WTC11 (cell line): ENCODE measurements at regions not wholly inside any gene's neighbourhood (a gene's known extent, or its start where the extent isn't known, plus 50 kb on each side); places are given as distances from the start of the nearest gene placed in this dataset.
A peak's percentile ranks its signal among the peaks of the same experiment; 100 is the strongest.

Experiments used
- ATAC-seq: fragments of 200-7000 bp; cut with Tn5 transposase; 2 replicates; pipeline ENCODE4 v1.10.0; 2021; ENCODE audit warnings: mild to moderate bottlenecking, moderate library complexity
- CTCF ChIA-PET: fragments of 300-600 bp; sonication (Branson Sonifier 250); formaldehyde crosslinking; loops from one replicate; lab custom pipeline; 2021; ENCODE audit warnings: antibody characterized with exemption; lab: Charles Lee
- POLR2A ChIA-PET: fragments of 350-600 bp; sonication (Branson Sonifier 250); formaldehyde crosslinking; loops from one replicate; lab custom pipeline; 2021; ENCODE audit warnings: antibody characterized with exemption; lab: Charles Lee
- DNase-seq: peaks from one replicate; pipeline ENCODE4 v3.0.0; 2021; ENCODE audit warnings: low spot score
- H3K27ac Mint-ChIP-seq: 2 replicates; pipeline ENCODE4 v1.8.0; 2021; ENCODE audit warnings: mixed read lengths
- H3K27me3 Mint-ChIP-seq: 2 replicates; pipeline ENCODE4 v1.8.0; 2021; ENCODE audit warnings: low read depth, mild to moderate bottlenecking, moderate library complexity, mixed read lengths
- H3K36me3 Mint-ChIP-seq: 2 replicates; pipeline ENCODE4 v1.8.0; 2021; ENCODE audit warnings: mixed read lengths
- H3K4me1 Mint-ChIP-seq: 2 replicates; pipeline ENCODE4 v1.8.0; 2022; ENCODE audit warnings: mixed read lengths
- H3K4me3 Mint-ChIP-seq: 2 replicates; pipeline ENCODE4 v1.8.0; 2021; ENCODE audit warnings: mild to moderate bottlenecking, moderate library complexity, mixed read lengths
- H3K9me3 Mint-ChIP-seq: 2 replicates; pipeline ENCODE4 v1.8.0; 2021; ENCODE audit warnings: mixed read lengths
- ETV6 ChIP-seq: sonication (generic); formaldehyde crosslinking; IDR thresholded peaks from 2 replicates; pipeline ENCODE4 v1.8.1; 2022; ENCODE audit warnings: mild to moderate bottlenecking, missing genetic modification reagents
- NR3C1 ChIP-seq: sonication (generic); formaldehyde crosslinking; conservative IDR thresholded peaks from 2 replicates; pipeline ENCODE4 v1.8.1; 2023; ENCODE audit warnings: low read depth, mild to moderate bottlenecking, missing genetic modification reagents
- OVOL2 ChIP-seq: fragments of 250-450 bp; sonication (Bioruptor Pico); IDR thresholded peaks from 2 replicates; pipeline ENCODE4 v1.9.0; 2021; ENCODE audit warnings: mild to moderate bottlenecking, borderline replicate concordance
- TEAD4 ChIP-seq: sonication (generic); formaldehyde crosslinking; IDR thresholded peaks from 2 replicates; pipeline ENCODE4 v1.8.0; 2022; ENCODE audit warnings: mild to moderate bottlenecking, missing genetic modification reagents
- ZNF219 ChIP-seq: sonication (generic); formaldehyde crosslinking; IDR thresholded peaks from 2 replicates; pipeline ENCODE4 v1.8.0; 2023; ENCODE audit warnings: missing genetic modification reagents, mild to moderate bottlenecking, borderline replicate concordance
- TF ChIP-seq, protein P1 (sequence below): fragments of 250-450 bp; sonication (Bioruptor Pico); IDR thresholded peaks from 2 replicates; pipeline ENCODE4 v1.9.0; 2021; ENCODE audit warnings: mild to moderate bottlenecking, borderline replicate concordance
- TF ChIP-seq, protein P2 (sequence below): sonication (generic); formaldehyde crosslinking; IDR thresholded peaks from 2 replicates; pipeline ENCODE4 v1.8.1; 2023; ENCODE audit warnings: mild to moderate bottlenecking, missing genetic modification reagents
- TF ChIP-seq, protein P3 (sequence below): fragments of 250-450 bp; sonication (Bioruptor Pico); conservative IDR thresholded peaks from 2 replicates; pipeline ENCODE4 v1.9.0; 2021; ENCODE audit warnings: mild to moderate bottlenecking
- TF ChIP-seq, protein P4 (sequence below): sonication (generic); formaldehyde crosslinking; IDR thresholded peaks from 2 replicates; pipeline ENCODE4 v1.8.0; 2022; ENCODE audit warnings: mild to moderate bottlenecking, missing genetic modification reagents
- TF ChIP-seq, protein P5 (sequence below): sonication (generic); formaldehyde crosslinking; IDR thresholded peaks from 2 replicates; pipeline ENCODE4 v1.8.0; 2023; ENCODE audit warnings: missing genetic modification reagents
- TF ChIP-seq, protein P6 (sequence below): sonication (generic); formaldehyde crosslinking; IDR thresholded peaks from 2 replicates; pipeline ENCODE4 v1.8.0; 2022; ENCODE audit warnings: mild to moderate bottlenecking, missing genetic modification reagents

DNA sequence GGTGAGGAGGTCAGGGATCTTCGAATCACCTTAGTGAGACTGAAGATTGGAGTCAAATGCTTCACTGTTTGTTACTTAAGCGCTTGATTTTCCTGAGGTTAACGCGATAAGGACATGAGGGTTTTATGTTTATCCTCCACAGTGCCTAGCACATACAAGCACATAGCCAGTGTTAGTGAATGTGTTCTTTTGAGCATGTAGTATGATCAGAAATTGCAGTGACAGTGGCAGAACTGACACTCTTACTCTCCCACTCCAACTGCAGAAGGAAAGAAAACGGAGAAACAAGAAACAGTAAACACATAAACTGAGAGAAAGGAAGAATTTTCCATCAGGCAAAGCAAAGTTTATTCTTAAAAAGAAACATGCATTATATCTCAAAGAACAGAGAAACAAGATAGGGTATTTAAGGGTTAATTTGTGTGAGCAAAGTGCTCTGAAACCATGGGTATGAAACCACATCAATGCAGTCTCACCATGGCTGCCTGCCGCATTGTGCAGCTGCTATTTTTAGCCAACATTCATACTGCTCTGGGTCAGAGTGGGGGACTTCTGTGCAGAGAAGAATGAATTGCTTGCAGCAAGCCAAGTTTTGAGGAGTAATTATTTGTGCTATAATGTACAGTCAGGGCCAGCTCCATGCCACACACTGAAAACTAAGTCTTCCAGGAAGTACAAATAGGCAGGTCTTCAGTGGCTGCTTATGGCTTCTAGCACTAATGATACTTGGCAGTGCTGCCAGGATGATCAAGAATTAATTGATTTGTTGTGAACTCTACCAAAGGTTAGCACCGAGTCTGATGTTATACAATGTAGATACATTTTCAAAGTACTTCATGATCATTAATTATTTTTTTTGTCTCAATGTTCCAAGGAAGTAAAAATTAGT, 152.0 kb downstream of the MACC1 start (continued):
- TF ChIP-seq, protein P1, sequence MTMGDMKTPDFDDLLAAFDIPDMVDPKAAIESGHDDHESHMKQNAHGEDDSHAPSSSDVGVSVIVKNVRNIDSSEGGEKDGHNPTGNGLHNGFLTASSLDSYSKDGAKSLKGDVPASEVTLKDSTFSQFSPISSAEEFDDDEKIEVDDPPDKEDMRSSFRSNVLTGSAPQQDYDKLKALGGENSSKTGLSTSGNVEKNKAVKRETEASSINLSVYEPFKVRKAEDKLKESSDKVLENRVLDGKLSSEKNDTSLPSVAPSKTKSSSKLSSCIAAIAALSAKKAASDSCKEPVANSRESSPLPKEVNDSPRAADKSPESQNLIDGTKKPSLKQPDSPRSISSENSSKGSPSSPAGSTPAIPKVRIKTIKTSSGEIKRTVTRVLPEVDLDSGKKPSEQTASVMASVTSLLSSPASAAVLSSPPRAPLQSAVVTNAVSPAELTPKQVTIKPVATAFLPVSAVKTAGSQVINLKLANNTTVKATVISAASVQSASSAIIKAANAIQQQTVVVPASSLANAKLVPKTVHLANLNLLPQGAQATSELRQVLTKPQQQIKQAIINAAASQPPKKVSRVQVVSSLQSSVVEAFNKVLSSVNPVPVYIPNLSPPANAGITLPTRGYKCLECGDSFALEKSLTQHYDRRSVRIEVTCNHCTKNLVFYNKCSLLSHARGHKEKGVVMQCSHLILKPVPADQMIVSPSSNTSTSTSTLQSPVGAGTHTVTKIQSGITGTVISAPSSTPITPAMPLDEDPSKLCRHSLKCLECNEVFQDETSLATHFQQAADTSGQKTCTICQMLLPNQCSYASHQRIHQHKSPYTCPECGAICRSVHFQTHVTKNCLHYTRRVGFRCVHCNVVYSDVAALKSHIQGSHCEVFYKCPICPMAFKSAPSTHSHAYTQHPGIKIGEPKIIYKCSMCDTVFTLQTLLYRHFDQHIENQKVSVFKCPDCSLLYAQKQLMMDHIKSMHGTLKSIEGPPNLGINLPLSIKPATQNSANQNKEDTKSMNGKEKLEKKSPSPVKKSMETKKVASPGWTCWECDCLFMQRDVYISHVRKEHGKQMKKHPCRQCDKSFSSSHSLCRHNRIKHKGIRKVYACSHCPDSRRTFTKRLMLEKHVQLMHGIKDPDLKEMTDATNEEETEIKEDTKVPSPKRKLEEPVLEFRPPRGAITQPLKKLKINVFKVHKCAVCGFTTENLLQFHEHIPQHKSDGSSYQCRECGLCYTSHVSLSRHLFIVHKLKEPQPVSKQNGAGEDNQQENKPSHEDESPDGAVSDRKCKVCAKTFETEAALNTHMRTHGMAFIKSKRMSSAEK (CRISPR knock-in tag) = no peak
- TF ChIP-seq OVOL2 (CRISPR knock-in tag) (no peak), ZNF219 (CRISPR knock-in tag) (no peak), ETV6 (CRISPR knock-in tag) (no peak), NR3C1 (no peak), TEAD4 (CRISPR knock-in tag) (no peak)
- TF ChIP-seq, protein P2, sequence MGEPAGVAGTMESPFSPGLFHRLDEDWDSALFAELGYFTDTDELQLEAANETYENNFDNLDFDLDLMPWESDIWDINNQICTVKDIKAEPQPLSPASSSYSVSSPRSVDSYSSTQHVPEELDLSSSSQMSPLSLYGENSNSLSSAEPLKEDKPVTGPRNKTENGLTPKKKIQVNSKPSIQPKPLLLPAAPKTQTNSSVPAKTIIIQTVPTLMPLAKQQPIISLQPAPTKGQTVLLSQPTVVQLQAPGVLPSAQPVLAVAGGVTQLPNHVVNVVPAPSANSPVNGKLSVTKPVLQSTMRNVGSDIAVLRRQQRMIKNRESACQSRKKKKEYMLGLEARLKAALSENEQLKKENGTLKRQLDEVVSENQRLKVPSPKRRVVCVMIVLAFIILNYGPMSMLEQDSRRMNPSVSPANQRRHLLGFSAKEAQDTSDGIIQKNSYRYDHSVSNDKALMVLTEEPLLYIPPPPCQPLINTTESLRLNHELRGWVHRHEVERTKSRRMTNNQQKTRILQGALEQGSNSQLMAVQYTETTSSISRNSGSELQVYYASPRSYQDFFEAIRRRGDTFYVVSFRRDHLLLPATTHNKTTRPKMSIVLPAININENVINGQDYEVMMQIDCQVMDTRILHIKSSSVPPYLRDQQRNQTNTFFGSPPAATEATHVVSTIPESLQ (CRISPR knock-in tag) = no peak
- TF ChIP-seq, protein P3, sequence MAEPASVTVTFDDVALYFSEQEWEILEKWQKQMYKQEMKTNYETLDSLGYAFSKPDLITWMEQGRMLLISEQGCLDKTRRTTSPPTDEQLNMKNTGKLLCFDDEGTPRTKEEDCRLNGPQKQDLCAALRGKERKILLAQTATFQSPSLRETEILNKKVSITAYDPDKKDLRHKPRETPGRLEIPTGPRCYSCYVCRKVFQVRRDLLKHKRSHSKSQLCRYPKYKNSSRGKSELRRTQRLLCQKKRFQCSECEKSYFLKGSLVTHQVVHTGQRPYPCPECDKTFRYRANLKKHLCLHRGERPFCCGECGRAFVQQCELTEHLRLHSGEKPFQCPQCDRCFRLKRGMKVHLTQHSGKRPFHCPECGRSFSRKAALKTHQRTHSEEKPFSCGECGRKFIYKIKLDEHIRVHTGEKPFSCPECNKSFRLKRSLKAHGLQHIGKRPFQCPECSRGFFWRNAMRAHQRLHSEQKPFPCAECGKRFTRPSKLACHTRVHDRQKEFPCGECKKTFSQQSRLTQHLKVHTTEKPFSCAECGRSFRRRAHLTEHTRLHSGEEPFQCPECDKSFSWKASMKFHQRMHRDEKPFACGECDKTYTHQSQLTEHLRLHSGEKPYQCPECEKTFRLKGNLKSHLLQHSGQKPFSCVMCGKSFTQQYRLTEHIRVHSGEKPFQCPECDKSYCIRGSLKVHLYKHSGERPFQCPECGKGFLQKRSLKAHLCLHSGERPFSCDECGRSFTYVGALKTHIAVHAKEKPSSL = no peak
- TF ChIP-seq, protein P4, sequence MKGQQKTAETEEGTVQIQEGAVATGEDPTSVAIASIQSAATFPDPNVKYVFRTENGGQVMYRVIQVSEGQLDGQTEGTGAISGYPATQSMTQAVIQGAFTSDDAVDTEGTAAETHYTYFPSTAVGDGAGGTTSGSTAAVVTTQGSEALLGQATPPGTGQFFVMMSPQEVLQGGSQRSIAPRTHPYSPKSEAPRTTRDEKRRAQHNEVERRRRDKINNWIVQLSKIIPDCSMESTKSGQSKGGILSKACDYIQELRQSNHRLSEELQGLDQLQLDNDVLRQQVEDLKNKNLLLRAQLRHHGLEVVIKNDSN (CRISPR knock-in tag) = no peak
- TF ChIP-seq, protein P5, sequence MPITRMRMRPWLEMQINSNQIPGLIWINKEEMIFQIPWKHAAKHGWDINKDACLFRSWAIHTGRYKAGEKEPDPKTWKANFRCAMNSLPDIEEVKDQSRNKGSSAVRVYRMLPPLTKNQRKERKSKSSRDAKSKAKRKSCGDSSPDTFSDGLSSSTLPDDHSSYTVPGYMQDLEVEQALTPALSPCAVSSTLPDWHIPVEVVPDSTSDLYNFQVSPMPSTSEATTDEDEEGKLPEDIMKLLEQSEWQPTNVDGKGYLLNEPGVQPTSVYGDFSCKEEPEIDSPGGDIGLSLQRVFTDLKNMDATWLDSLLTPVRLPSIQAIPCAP (CRISPR knock-in tag) = no peak

DNA sequence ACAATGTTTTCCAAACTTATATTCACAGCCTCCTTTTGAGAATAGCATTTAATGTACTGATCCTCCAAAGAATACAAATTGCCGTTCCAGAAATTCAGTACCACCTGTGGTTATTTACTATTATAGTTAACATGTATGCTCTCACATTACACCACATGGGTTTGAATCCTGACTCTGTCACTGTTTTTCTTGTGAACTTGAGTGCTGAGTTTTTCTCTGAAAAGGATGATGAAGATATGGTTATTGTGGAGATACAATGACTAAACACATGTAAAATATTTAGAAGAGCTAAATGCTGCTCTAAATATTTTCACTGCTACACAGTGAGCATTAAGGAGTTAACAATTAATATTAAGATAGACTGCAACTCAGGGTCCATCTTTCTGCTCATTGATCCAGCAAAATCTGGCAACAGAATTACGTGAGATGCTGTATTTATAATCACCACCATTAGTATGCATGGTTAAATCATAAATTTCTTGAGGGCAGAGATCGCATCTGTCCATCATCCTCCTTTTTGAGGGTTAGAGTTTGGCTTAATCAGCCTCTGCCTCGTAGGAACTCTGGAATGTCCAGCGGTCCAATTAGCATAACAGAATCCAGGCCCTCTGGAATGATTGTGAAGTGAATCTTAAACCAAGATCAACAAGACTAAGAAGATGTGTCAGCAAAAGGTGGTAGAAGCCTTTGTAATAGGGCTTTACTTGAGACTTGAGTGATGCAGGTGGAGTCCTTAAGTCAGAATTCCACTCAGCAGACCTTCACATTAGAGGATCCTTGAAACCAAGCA, 152.8 kb downstream of the MACC1 start:
- no peak for DNase-seq
- Mint-ChIP-seq H3K36me3 (peaks cover 58% of the 10 kb centered on the region), H3K9me3 (peaks cover 44% of the 10 kb centered on the region)

More for the DNA sequence above, 152.8 kb downstream of the MACC1 start:
- TF ChIP-seq, protein P6, sequence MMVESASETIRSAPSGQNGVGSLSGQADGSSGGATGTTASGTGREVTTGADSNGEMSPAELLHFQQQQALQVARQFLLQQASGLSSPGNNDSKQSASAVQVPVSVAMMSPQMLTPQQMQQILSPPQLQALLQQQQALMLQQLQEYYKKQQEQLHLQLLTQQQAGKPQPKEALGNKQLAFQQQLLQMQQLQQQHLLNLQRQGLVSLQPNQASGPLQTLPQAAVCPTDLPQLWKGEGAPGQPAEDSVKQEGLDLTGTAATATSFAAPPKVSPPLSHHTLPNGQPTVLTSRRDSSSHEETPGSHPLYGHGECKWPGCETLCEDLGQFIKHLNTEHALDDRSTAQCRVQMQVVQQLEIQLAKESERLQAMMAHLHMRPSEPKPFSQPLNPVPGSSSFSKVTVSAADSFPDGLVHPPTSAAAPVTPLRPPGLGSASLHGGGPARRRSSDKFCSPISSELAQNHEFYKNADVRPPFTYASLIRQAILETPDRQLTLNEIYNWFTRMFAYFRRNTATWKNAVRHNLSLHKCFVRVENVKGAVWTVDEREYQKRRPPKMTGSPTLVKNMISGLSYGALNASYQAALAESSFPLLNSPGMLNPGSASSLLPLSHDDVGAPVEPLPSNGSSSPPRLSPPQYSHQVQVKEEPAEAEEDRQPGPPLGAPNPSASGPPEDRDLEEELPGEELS (CRISPR knock-in tag) = no peak
- no peak overlapping the region for H3K4me3 Mint-ChIP-seq
- no peaks in the 10 kb centered on the region for H3K27me3 Mint-ChIP-seq
- POLR2A ChIA-PET = no interaction called here
- H3K4me1 Mint-ChIP-seq = peaks cover 36% of the 10 kb centered on the region
- ATAC-seq = peak; percentile 47; the same call in 1 of the 2 replicates
- peak overlapping the region; percentile 94 for H3K27ac Mint-ChIP-seq
- CTCF ChIA-PET = no interaction called here
